ENCODE measurements at regions not wholly inside any gene's neighbourhood (a gene's known extent, or its start where the extent isn't known, plus 50 kb on each side); places are given as distances from the start of the nearest gene placed in this dataset.

- ATAC-seq (ENCODE audit: insufficient number of reproducible peaks, low FRiP score, low read depth) (no peak), DNase-seq (ENCODE audit: low spot score) (no peak)
- Histone ChIP-seq H3K9me3 (no peaks in the 10 kb centered on the region), H3K36me3 (no peaks in the 10 kb centered on the region), H3K4me1 (ENCODE audit: control insufficient read depth in 1 of 2, low read depth in 2 of 2) (no peaks in the 10 kb centered on the region), H3K27ac (no peak overlapping the region), H3K4me3 (no peak overlapping the region), H3K27me3 (replicated peaks; ENCODE audit: insufficient read depth) (no peaks in the 10 kb centered on the region)
- TF ChIP-seq CTCF (IDR thresholded peaks at IDR 0.05): no peak
Measured at GRCh38 chr15:39184701-39185390, 396.0 kb upstream of the THBS1 start.

- ATAC-seq (ENCODE audit: insufficient number of reproducible peaks, low FRiP score, low read depth): no peak
- Histone ChIP-seq H3K4me3 (no peak overlapping the region), H3K27ac (no peak overlapping the region), H3K27me3 (replicated peaks; ENCODE audit: insufficient read depth) (no peaks in the 10 kb centered on the region), H3K9me3 (no peaks in the 10 kb centered on the region), H3K36me3 (no peaks in the 10 kb centered on the region), H3K4me1 (ENCODE audit: control insufficient read depth in 1 of 2, low read depth in 2 of 2) (no peaks in the 10 kb centered on the region)
- DNase-seq (ENCODE audit: low spot score): no peak
- no peak for TF ChIP-seq CTCF (IDR thresholded peaks at IDR 0.05)
Measured at GRCh38 chr15:39188314-39188713, 392.6 kb upstream of the THBS1 start.

GRCh38 chr15:39188930-39189329 is 391.9 kb upstream of the THBS1 start:
- DNase-seq (ENCODE audit: low spot score): no peak

GRCh38 chr15:39191871-39192291 is 389.0 kb upstream of the THBS1 start:
- DNase-seq (ENCODE audit: low spot score) (no peak), ATAC-seq (ENCODE audit: insufficient number of reproducible peaks, low FRiP score, low read depth) (no peak)
- H3K36me3 ChIP-seq: no peaks in the 10 kb centered on the region
- H3K27ac ChIP-seq: no peak overlapping the region
- TF ChIP-seq CTCF (IDR thresholded peaks at IDR 0.05): no peak
- H3K4me1 ChIP-seq (ENCODE audit: control insufficient read depth in 1 of 2, low read depth in 2 of 2): no peaks in the 10 kb centered on the region
- H3K27me3 ChIP-seq (replicated peaks; ENCODE audit: insufficient read depth): no peaks in the 10 kb centered on the region
- H3K4me3 ChIP-seq: no peak overlapping the region
- H3K9me3 ChIP-seq: no peaks in the 10 kb centered on the region

More at GRCh38 chr15:39188930-39189329, 391.9 kb upstream of the THBS1 start:
- Histone ChIP-seq H3K27ac (no peak overlapping the region), H3K4me1 (ENCODE audit: control insufficient read depth in 1 of 2, low read depth in 2 of 2) (no peaks in the 10 kb centered on the region), H3K36me3 (no peaks in the 10 kb centered on the region), H3K9me3 (no peaks in the 10 kb centered on the region), H3K4me3 (no peak overlapping the region), H3K27me3 (replicated peaks; ENCODE audit: insufficient read depth) (no peaks in the 10 kb centered on the region)
- TF ChIP-seq CTCF (IDR thresholded peaks at IDR 0.05): no peak
- no peak for ATAC-seq (ENCODE audit: insufficient number of reproducible peaks, low FRiP score, low read depth)

- no peak for ATAC-seq (ENCODE audit: insufficient number of reproducible peaks, low FRiP score, low read depth)
- Histone ChIP-seq H3K36me3 (no peaks in the 10 kb centered on the region), H3K4me1 (ENCODE audit: control insufficient read depth in 1 of 2, low read depth in 2 of 2) (no peaks in the 10 kb centered on the region)
Measured at GRCh38 chr15:39192351-39192750, 388.5 kb upstream of the THBS1 start.

More at GRCh38 chr15:39192351-39192750, 388.5 kb upstream of the THBS1 start:
- no peak for TF ChIP-seq CTCF (IDR thresholded peaks at IDR 0.05)
- H3K27me3 ChIP-seq (replicated peaks; ENCODE audit: insufficient read depth): no peaks in the 10 kb centered on the region
- no peaks in the 10 kb centered on the region for H3K9me3 ChIP-seq
- no peak for DNase-seq (ENCODE audit: low spot score)
- H3K27ac ChIP-seq: no peak overlapping the region
- H3K4me3 ChIP-seq: no peak overlapping the region

Measured in thoracic aorta (tissue), 2 donors.